ENCODE measurements at regions not wholly inside any gene's neighbourhood (a gene's known extent, or its start where the extent isn't known, plus 50 kb on each side); places are given as distances from the start of the nearest gene placed in this dataset.

DNA sequence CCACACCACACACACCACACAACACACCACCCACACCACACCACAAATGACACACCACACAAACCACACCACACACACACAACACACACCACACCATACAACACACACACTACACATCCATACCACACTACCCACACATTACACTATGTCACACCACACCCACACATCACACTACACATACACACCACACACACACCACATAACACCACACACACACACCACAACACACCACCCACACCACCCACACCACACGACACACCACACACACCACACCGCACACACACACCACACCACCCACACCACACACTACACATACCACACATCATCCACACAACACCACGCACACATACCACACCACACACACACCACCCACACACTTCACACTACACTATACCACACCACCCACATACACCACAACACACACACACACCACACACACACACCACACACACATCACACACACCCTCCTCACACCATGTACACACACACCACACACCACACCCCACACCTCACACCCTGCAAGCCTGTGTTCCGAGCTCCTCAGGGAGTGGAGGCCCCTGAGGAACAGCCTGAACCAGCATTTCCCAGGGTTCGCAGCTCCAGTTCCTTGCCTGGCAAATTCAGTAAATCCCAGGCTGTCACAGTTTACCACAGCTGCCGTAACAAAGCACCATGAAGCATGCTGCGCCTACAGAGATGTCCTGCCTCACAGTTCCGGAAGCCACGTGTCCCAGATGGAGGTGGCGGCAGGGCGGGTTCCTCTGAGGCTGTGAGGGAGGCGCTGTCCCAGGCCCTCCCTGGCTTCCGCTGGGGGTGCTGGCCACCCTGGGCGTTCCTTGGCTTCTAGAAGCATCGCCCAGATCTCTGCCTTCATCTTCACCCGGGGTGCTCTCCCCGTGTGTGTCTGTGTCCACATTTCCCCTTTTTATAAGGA is 69.8 kb upstream of the ATP5PO start:
- Histone ChIP-seq H3K9ac (replicated peaks; ENCODE audit: extremely low read depth, insufficient read depth, low read length) (no peak overlapping the region), H3K27me3 (ENCODE audit: control insufficient read depth in 2 of 2, insufficient read depth in 2 of 2, low read length in 2 of 2) (no peaks in the 10 kb centered on the region), H3K4me2 (ENCODE audit: insufficient read depth, low read length) (no peak overlapping the region), H3K36me3 (ENCODE audit: control insufficient read depth in 2 of 2, extremely low read depth in 1 of 2, insufficient read depth in 2 of 2, low read length in 2 of 2) (no peaks in the 10 kb centered on the region), H3K79me2 (ENCODE audit: control insufficient read depth, insufficient read depth, low read length) (no peaks in the 10 kb centered on the region), H4K20me1 (replicated peaks; ENCODE audit: control insufficient read depth, extremely low read depth, insufficient read depth, low read length) (no peaks in the 10 kb centered on the region), H3K4me3 (replicated peaks in 1 of 3; ENCODE audit: insufficient read depth in 1 of 3, low read depth in 1 of 3, low read length in 3 of 3) (no peak overlapping the region), H3K27ac (ENCODE audit: insufficient read depth, low read depth, low read length) (no peak overlapping the region), H3K9me3 (replicated peaks; ENCODE audit: control insufficient read depth, insufficient read depth, low read length) (no peaks in the 10 kb centered on the region), H3K4me1 (ENCODE audit: control insufficient read depth, extremely low read depth, insufficient read depth, low read length) (no peaks in the 10 kb centered on the region), H2AFZ (ENCODE audit: low read depth, low read length) (no peak overlapping the region), H3K9me1 (replicated peaks; ENCODE audit: control insufficient read depth, extremely low read depth, insufficient read depth, low read length) (no peaks in the 10 kb centered on the region)
- dilution Hi-C loops (cut with MboI; ENCODE audit: extremely low pct_ligation_motif_present, low sequenced_read_pairs) (no loop called here), intact Hi-C loops (cut with micrococcal nuclease) (no loop called here)
- FAIRE-seq: no peak
- ChIA-PET CTCF (interaction anchor here (1.0 kb wide), 1 partner anchor 363 kb away, joined by 3 read pairs; no protein-coding TSS in a partner anchor), POLR2A (no interaction called here)
- no peak for DNase-seq (ENCODE audit: low read depth, low spot score)
- no peak for TF ChIP-seq CTCF (IDR thresholded peaks at IDR 0.05; ENCODE audit: extremely low read depth in 1 of 2, insufficient read depth in 1 of 2, low read depth in 1 of 2, low read length in 2 of 2)
- TF ChIP-seq MYC (IDR thresholded peaks at IDR 0.05; ENCODE audit: low read depth, low read length): no peak
- no peak for TF ChIP-seq POLR2AphosphoS5 (IDR thresholded peaks at IDR 0.05; ENCODE audit: insufficient read depth, low read depth, low read length)
- TF ChIP-seq FOS (IDR thresholded peaks at IDR 0.05; ENCODE audit: borderline replicate concordance, insufficient read depth, low read length): no peak
- TF ChIP-seq JUN (IDR thresholded peaks at IDR 0.05; ENCODE audit: borderline replicate concordance, insufficient read depth, insufficient read length, low read depth): no peak
- no peak for TF ChIP-seq POLR2A (IDR thresholded peaks at IDR 0.05; ENCODE audit: low read depth, low read length)
- no peak for TF ChIP-seq MAX (IDR thresholded peaks at IDR 0.05; ENCODE audit: insufficient read depth, insufficient read length)
- no peak for TF ChIP-seq GATA2 (IDR thresholded peaks at IDR 0.05; ENCODE audit: insufficient read depth, insufficient read length, low read depth, low read length)
- TF ChIP-seq EZH2 (IDR thresholded peaks at IDR 0.05; ENCODE audit: borderline replicate concordance, low read depth, low read length, severe bottlenecking): no peak
- no TSS peak for BruUV-seq (replicated peaks)
